Right renal cortex interstitium (tissue), 3 donors: ENCODE measurements at regions not wholly inside any gene's neighbourhood (a gene's known extent, or its start where the extent isn't known, plus 50 kb on each side); places are given as distances from the start of the nearest gene placed in this dataset.

Source experiments
- DNase-seq, 3 donors: peaks; one replicate each; pipeline ENCODE4 v3.0.0-alpha.2; 2013; ENCODE audit warnings: low read depth in 3 of 3, low spot score in 2 of 3

DNA sequence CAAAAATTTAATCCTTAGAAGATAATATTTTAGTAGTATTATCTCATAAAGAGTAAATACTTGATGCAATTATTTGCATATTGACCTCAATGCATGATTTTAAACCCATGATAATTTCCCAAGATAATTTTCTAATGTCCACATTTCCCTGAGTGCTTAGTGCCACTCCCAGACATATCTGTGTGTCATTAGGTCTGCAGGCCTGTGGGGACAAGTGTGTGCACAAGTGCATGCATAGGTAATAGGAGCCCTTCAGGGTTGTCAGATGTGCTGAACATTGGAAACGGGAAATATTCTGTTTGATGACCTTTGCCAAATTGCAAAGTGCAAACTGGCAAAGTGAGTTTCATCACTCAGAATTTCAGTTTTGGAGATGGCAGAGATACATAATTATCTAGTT is 369.9 kb downstream of the KLF5 start:
- DNase-seq = no peak

DNA sequence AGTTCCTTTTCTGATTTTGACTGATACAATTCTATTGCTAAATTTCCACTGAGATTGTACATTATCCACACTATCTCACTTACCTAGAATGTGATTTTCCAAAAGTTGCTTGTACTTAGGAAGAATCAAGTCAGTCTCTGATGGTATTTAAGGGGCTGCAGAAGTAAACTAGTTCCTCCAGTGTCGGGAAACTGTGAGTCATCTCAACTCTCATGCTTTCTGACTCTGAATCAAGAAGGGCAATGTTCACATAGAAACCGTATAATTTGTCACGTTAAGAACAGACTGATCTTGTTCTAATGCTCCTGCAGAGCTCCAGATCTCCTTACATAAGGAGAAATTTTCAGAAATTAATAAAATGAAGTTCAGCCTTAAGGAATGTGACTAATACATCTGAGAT is 369.3 kb downstream of the KLF5 start:
- no peak for DNase-seq

DNA sequence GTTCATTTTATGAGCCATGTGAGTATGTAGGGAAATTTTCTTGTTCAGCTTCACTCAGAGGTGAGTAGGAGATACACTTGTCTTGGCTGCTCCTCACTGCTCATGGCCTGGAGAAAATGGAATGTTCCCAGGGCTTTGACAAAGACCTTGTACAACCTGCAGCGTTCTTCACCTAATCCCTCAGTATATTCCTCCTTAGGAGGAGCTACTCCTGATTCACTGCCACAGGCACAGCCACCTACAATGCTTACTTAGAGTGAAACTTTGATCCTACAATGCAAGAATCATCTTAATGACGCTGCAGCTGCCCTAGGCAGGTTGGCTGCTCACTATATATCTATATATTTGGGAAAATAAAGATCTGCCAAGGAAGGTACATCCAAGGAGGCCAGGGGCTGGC is 364.2 kb downstream of the KLF5 start:
- no peak for DNase-seq

DNA sequence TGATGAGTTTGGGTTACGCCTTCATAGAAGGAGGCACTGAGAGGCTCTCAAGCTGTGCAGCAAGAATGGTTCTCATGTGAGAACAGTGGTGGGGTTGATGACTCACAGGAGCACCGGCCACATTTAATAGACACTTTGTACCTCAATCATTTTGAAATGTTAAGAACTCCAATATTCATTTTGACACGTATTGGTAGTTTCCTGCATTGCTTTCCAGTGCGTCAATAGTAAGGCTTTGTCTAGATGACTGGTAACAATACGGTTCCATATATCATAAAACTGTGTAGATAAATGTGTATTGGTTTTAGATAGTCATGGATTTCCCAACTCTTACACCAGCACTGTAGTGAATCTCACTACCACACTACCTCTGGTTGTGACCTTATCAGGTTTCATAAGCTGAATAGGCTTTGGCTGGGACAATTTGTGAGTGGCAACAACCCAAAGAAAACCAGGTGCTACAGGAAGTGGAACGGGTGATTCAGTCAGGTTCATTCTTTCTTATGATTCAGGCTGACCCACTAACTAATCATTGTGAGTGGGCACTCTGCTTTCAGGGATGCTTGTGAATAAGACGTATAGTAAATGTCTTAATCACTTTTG is 362.6 kb downstream of the KLF5 start:
- no peak for DNase-seq

DNA sequence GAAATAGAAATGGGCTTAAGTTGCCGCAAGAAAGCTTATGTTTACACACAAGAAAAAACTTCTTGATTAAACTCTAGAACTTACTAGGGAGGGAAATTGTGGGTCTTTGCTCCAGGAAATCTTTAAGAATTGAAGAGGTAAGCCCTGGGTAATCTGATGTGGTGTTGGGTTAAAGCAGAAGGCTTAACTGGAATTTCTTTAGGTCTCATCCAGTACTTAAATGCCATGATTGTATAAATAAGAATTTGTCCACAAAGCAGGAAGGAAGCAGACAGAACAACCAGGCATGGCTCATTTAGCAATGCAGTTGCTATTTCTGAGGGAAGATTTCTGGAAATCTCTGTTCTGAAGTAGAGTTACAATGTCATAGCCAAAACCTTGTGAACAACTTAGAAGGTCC is 360.4 kb downstream of the KLF5 start:
- DNase-seq = no peak

DNA sequence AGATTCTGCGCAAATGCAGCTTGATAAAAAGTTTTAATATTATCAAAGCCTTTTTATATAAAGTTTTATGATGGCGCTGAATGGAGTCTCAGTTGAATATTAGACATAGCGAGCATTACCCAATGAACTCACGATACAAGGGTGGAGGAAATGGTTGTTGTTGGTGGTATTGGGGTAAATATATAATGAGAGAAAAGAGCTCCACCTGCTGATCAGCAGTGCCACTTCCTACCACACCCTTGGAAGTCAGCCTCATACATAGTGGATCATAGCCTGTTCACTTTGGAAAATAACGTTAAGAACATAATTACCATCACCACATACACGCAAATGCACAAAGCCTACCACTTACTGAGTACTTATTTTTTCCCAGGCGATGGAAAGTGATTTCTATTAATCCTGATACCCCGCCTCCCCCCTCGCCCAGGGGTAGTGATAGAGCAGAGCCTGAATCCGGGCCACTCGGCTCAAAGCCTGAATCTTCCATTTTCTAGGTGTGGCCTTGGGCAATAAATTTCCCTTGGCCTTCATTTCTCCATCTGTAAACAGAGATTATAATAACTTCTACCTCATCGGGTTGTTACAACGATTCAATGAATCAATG is 358.3 kb downstream of the KLF5 start:
- no peak for DNase-seq

DNA sequence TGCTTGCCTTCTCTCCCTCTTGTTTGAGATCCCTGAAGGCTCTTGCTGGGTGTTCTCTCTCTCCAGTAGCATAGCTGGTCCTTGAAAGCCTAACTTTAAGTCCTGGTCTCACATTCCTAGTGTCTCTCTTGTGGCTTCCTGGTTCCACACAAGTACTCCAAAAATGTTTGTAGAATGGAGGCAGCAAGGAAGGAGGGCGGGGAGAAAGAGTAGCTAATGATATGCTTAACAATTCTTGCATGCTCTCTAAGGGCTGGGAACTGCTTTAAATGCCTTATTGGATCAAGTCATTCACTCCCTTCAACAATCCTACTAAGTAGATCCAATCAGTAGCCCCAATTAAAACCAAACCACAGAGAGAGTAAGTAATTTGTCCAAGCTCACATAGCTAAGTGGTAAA is 357.3 kb downstream of the KLF5 start:
- no peak for DNase-seq

DNA sequence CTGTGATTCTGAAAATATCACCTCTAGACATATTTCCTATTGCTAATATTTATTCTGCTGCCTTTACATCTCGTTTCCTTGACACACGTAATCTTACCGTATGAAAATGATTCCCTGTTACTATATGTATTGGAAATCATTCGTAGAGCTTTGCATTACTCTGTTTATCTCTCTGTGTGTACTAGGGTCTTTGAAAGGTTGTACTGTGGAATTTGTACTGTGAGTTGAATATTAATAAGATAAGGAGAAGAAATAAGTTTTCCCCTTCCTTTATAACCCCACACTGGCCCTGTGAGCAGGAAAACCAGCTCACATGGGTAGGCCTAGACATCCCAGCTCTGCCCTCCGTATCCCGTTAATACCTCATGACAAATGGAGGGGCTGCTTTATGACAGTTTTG is 354.9 kb downstream of the KLF5 start:
- DNase-seq = no peak

DNA sequence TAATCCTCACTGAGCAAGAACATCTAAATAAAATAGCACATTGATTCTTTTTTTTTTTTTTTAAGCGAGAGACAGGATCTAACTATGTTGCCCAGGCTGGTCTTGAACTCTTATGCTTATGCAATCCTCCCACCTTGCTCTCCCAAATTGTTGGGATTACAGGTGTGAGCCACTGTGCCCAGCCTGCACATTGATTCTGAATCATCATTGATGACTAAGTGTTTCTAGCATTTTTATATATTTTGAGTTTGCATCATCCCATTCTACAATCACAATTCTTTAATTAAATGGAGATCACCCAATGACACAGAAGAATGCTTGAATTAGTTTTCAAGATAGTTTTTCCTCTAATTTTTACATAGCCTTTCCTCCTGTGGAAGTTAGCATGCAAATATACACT is 354.1 kb downstream of the KLF5 start:
- DNase-seq = no peak

DNA sequence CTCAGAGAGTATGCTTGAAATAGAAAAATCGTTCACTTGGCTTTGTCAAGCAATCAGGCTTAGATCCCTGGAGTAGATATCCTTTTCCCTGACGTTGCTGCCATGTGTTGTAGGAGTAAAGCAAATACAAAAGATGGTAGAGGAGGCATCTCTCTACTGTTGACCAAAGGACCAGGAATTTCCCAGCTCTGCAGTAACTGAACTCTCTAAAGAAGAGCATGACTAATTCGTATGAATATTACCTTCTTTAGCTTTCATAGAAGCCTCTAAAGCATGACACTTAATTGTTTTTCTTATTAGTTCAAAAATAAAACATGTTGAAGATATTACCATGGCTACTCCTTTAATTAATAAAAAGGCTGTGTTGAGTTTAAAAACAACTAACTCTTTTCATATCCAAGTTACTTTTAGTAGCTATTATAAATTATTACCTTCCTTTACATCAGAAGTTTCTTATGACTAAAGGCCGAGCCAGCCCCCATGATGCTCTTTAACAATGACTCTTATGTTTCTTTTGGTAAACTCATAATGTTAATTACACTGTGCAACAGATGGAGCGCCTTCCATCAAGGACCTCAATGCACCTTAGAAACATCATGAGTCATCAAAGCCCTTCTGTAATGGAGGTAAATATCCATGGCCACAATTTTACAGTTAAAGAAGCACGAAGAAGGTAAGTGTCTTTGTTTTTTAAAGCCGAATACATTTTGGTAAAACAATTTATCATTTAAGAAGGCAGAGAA is 352.4 kb downstream of the KLF5 start:
- no peak for DNase-seq

DNA sequence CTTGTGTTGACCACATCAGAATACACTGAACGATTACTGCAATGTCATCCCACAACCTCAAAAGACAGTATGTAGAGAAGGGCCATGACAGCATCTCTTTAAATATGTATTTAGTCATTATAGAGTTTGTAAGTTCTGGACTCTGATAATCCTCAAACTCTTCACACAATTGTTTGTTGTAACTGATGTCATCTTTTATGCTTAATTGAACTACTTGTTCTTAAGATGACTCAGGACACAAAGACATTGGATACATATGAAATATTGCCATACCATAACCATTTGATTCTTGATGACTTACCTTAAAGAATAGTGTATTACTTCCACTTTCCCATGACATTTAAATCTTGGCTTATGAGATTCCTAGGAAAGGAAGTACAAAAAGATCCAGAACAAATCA is 347.6 kb downstream of the KLF5 start:
- no peak for DNase-seq

DNA sequence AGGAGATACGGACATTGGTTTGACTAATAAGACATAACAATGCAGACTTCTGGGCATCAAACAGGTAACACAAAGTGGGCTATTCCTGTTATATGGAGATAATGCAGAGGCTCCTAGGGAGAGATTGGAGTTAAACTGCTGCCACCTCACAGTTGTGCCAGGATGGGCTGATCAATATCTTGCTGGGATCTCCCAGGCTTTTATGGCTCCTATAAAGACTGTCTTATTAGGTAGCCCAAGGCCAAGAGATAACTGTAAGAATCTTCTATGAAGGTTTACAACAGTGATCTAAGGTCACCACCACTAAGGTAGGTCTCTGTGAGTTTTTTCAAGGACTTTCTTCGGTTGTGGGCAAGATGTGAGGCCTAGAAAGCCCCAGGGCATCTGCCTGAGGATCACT is 345.8 kb downstream of the KLF5 start:
- no peak for DNase-seq

DNA sequence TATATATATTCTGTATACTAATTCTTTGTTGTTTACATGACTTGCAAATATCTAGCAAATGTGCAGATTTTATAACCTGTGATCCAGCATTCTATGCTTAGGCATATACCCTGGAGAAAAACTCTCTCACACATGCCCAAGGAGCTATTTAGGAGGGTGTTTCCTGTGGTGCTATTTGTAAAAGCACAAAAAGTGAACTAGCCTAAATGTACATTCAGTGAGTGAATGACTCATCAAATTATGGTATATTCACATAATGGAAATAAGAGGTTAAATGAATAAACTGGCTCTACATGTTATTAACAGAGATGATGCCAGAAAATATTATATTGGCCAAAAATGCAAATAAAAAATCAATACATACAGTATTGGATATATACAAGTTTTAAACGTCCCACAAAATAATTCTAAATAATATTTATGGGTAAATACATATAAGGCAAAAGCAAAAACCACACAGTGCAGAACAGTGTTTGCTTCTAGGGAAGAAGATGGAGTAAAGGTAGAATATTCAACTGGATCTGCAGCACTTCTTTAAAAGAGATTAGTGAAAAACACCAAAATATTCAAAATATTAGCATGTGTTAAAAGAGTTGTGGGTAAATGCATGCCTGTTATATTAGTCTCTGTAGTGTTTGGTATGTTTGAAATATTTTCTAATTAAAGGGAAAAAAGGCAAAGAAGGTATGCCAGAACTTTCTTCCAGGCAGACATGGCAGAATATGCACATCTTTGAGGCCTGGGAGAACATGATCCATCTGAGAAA is 344.7 kb downstream of the KLF5 start:
- DNase-seq = no peak

DNA sequence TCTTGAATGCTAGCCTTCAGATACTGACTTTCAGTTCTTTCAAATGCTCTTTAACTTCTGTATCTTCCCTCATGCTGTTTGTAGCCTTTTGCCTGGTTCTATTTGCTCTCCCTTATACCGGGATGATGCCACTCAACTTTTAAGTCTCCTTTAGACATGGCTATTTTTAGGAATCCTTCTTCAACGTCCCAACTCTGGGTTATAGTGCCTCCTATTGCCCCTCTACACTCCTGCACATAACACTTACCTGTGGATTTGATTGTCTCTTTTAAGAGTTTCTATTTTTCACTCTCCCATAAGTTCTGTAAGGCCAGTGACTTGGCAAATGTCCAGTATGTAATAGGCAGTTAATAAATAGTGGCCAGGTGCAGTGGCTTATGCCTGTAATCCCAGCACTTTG is 343.0 kb downstream of the KLF5 start:
- DNase-seq = no peak

DNA sequence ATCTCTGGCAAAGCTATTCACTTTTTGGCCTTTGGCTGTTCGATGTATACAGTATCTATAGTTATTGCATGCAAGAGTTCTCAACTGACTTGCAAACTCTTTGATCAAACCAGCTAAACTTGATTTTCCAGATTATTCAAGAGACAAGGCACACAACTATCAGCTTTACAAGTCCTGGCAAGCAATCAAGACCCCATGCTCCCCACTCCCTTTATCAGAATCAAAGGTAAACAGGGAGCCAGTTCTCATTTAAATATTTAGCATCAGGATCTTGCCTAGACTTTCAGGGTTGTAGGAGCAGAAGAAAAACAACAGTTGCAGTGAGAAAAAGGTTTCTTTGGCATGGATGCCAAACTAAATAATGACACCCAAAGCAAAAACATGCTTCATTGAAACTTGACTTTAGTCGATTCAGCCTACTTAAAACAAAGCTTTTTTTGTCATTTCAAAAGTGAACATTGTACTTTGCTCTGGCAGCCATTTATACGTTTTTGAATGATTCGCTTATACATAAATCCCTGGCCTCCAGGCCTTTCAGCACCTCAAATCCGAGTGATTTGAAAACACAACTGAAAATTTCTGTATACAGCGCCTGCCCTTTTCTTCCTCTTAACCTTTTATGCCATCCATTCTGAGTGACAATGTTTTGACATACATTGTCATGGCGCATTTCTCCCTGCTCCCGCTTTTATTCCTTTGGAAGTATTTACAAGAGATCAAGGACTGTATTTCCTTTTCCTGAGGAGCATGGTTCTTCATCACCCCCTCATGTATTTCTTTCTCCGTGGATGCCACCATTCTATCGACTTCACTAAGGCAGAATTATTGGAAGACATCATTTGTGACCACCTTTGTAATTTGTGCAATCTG is 340.8 kb downstream of the KLF5 start:
- no peak for DNase-seq

DNA sequence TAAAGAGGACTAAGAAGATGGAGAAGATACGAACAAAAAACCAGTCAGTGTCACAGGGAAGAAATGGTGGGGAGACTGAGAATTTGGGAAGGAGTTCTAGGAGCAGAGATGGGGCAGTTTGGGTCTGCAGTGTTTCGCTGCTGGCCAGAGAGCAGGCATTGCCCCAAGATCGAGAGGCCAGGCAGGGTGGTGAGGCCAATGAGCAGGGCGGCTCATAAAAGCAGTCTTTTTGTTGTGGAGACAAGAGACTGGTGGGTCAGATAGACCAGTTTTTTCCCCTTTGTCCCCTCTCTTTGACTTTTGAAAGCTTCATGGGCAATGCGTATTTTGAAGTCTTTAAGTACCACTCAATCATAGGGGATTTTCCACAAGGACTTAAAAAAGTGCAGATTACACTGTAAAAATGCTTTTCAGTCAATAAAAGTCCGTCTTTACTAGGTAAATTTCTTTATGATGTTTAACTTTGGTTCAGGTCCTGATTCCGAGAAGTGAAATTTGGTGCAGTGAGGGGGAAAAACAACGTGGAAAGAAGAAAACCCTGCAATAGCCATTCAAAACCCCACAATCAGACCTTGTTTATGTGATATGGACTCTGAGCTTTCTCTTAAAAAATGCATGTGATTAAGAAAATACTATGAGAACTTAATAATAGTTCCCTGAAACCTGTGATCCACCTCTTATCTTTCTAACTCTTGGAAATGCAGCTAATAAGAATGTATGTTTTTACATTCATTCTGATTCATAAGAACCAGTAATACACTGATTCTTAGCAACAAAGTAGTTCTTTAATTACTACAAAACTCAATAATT is 338.9 kb downstream of the KLF5 start:
- no peak for DNase-seq

DNA sequence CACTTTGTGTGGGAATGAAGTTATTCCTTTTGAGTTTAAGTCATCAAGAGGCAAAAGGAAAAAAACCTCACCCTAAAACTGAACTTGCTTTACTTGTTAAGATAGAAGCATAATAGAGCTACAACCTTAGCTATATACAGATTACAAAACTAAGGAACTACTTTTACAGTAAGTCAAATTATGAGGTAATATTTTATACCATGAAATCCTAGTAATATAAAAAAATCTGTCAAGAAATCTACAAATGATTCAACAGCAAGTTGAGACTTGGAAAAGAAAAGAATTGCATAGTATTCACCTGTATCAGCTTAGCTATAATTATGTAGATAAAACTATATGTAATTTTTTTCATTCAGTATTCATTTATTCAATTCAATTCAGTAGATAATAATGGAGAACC is 335.3 kb downstream of the KLF5 start:
- no peak for DNase-seq

DNA sequence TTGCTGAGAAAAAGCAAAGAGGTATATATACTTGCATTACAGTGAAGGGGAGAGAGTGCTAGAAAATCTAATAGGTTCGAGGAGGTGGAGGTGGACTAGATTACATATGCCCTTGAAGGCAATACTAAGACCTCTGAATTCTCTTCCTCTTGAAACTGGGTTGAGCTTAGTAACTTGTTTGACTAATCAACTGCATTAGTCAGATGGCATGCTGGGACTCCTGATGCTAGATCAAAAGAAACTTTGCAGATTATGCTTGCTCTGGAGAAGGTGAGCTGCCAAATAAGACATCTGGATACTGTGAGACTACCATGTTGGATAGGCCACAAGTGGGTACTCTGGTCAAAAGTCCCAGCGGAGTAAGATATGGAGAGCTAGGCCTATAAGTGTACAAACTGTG is 331.3 kb downstream of the KLF5 start:
- DNase-seq = no peak

DNA sequence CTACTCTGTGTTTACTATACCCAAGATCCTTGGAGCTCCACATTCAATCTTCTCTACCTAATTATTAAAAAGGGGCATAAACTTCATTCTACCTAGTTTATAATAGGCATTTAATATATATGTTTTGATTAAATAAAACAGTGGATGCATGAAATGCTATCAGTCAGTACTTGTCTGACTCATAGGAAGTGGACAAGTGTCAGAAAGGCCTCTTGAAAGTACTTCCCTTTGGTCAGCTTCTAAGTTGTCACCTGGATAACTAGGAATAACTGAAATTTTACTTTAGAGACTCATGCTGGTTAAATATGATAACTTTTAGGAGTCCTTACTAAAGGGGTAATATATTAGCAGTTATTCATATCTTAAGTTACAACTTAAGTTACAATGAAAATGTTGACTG is 329.8 kb downstream of the KLF5 start:
- DNase-seq = no peak

DNA sequence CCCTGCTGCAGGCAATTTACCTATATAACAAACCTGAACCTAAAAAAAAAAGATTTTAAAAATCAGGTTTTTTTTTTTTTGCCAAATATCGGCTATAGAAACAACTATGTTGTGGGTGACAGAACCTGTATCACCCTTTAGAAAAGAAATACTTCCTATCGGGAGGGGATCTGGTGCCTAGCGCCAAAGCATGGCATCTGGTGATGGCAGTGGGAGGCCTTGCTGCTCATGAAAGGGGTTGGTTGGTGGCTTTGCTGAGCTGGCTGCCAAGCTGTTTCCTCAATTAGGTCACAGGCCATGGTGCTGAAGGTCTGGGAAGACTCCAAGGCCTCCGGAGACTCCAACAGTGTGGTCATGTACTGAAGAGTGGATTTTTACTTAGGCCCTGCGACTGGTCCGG is 328.5 kb downstream of the KLF5 start:
- no peak for DNase-seq
